HEK293T (cell line): ENCODE measurements at regions not wholly inside any gene's neighbourhood (a gene's known extent, or its start where the extent isn't known, plus 50 kb on each side); places are given as distances from the start of the nearest gene placed in this dataset.

Source experiments
- CTCF ChIA-PET: fragments of 350-600 bp; formaldehyde crosslinking; extraction: SDS; loops from one replicate; lab custom pipeline; 2021; ENCODE audit warnings: antibody characterized with exemption, inconsistent platforms; lab: Yijun Ruan, JAX
- POLR2A ChIA-PET: fragments of 350-600 bp; formaldehyde crosslinking; extraction: SDS; loops from one replicate; lab custom pipeline; 2020; ENCODE audit warnings: antibody characterized with exemption, inconsistent platforms; lab: Yijun Ruan, JAX
- DNase-seq: peaks from one replicate; pipeline ENCODE4 v3.0.0; 2012; ENCODE audit warnings: mixed read lengths; ENCODE audit errors: extremely low spot score
- ARNT ChIP-seq: fragments of 450-650 bp; IDR thresholded peaks from 2 replicates; pipeline ENCODE4 v1.6.1; 2017; ENCODE audit warnings: mild to moderate bottlenecking
- BHLHE40 ChIP-seq: fragments of 450-650 bp; IDR thresholded peaks from 2 replicates; pipeline ENCODE4 v1.6.1; 2016; ENCODE audit warnings: mild to moderate bottlenecking, moderate library complexity, borderline replicate concordance
- CTBP1 ChIP-seq: fragments of 450-650 bp; IDR thresholded peaks from 2 replicates; pipeline ENCODE4 v1.6.1; 2016; ENCODE audit warnings: borderline replicate concordance
- ELF4 ChIP-seq: fragments of 450-650 bp; IDR thresholded peaks from 2 replicates; pipeline ENCODE4 v1.6.1; 2017; ENCODE audit warnings: antibody characterized with exemption
- FOXA1 ChIP-seq: fragments of 450-650 bp; IDR thresholded peaks from 2 replicates; pipeline ENCODE4 v1.6.1; 2016; ENCODE audit warnings: mild to moderate bottlenecking
- FOXK2 ChIP-seq: fragments of 450-650 bp; IDR thresholded peaks from 2 replicates; pipeline ENCODE4 v1.6.1; 2016; ENCODE audit warnings: mild to moderate bottlenecking
- FOXM1 ChIP-seq: fragments of 450-650 bp; IDR thresholded peaks from 2 replicates; pipeline ENCODE4 v1.6.1; 2017; ENCODE audit warnings: mild to moderate bottlenecking, borderline replicate concordance
- HDGF ChIP-seq: fragments of 450-650 bp; IDR thresholded peaks from 2 replicates; pipeline ENCODE4 v1.6.1; 2017; ENCODE audit warnings: antibody characterized with exemption, borderline replicate concordance
- L3MBTL2 ChIP-seq: fragments of 450-650 bp; conservative IDR thresholded peaks from 2 replicates; pipeline ENCODE4 v1.6.1; 2016; ENCODE audit warnings: mild to moderate bottlenecking
- LEF1 ChIP-seq: fragments of 450-650 bp; IDR thresholded peaks from 2 replicates; pipeline ENCODE4 v1.6.1; 2017; ENCODE audit warnings: mild to moderate bottlenecking, borderline replicate concordance
- NFRKB ChIP-seq: fragments of 450-650 bp; IDR thresholded peaks from 2 replicates; pipeline ENCODE4 v1.6.1; 2016; ENCODE audit warnings: mild to moderate bottlenecking, moderate library complexity
- PKNOX1 ChIP-seq: fragments of 450-650 bp; IDR thresholded peaks from 2 replicates; pipeline ENCODE4 v1.6.1; 2016
- SP1 ChIP-seq: fragments of 450-650 bp; IDR thresholded peaks from 2 replicates; pipeline ENCODE4 v1.6.1; 2017
- SUZ12 ChIP-seq: fragments of 450-650 bp; IDR thresholded peaks from 2 replicates; pipeline ENCODE4 v1.6.1; 2016; ENCODE audit warnings: mild to moderate bottlenecking
- TARDBP ChIP-seq: fragments of 450-650 bp; IDR thresholded peaks from 2 replicates; pipeline ENCODE4 v1.6.1; 2016
- ZNF384 ChIP-seq: fragments of 450-650 bp; IDR thresholded peaks from 2 replicates; pipeline ENCODE4 v1.6.1; 2016

- DNase-seq: no peak
- ChIA-PET POLR2A (no interaction called here), CTCF (no interaction called here)
- TF ChIP-seq NFRKB (no peak), L3MBTL2 (no peak), TARDBP (no peak), LEF1 (no peak), FOXA1 (no peak), FOXM1 (no peak), SUZ12 (no peak), FOXK2 (no peak), CTBP1 (no peak), PKNOX1 (no peak), SP1 (no peak), ARNT (no peak), ELF4 (no peak), HDGF (no peak), ZNF384 (no peak), BHLHE40 (no peak)
Observed at GRCh38 chrX:51798701-51799100, 55.5 kb downstream of the GSPT2 start.

- DNase-seq: no peak
- ChIA-PET CTCF (no interaction called here), POLR2A (no interaction called here)
- no peak for TF ChIP-seq PKNOX1
- TF ChIP-seq NFRKB: no peak
- no peak for TF ChIP-seq SP1
- no peak for TF ChIP-seq FOXM1
- TF ChIP-seq L3MBTL2: no peak
- TF ChIP-seq SUZ12: no peak
- no peak for TF ChIP-seq FOXK2
- no peak for TF ChIP-seq ARNT
- TF ChIP-seq HDGF: no peak
- TF ChIP-seq CTBP1: no peak
- TF ChIP-seq LEF1: no peak
- TF ChIP-seq FOXA1: no peak
- TF ChIP-seq BHLHE40: no peak
- TF ChIP-seq TARDBP: no peak
Observed at GRCh38 chrX:51802917-51803688, 59.9 kb downstream of the GSPT2 start.

GRCh38 chrX:51803833-51804232, 60.6 kb downstream of the GSPT2 start:
- no peak for TF ChIP-seq PKNOX1
- no peak for TF ChIP-seq HDGF
- TF ChIP-seq ARNT: no peak
- TF ChIP-seq SP1: no peak
- TF ChIP-seq BHLHE40: no peak
- no peak for TF ChIP-seq FOXA1
- TF ChIP-seq ZNF384: no peak
- no peak for DNase-seq
- CTCF ChIA-PET: interaction anchor here (0.7 kb wide), 1 partner anchor 12 kb away, joined by 3 read pairs; no protein-coding TSS in a partner anchor
- POLR2A ChIA-PET: no interaction called here

- no peak for DNase-seq
- ChIA-PET POLR2A (no interaction called here), CTCF (no interaction called here)
- no peak for TF ChIP-seq TARDBP
- no peak for TF ChIP-seq SUZ12
- TF ChIP-seq L3MBTL2: no peak
- no peak for TF ChIP-seq FOXA1
- TF ChIP-seq NFRKB: no peak
- no peak for TF ChIP-seq ARNT
- no peak for TF ChIP-seq ZNF384
- TF ChIP-seq ELF4: no peak
- no peak for TF ChIP-seq HDGF
- TF ChIP-seq FOXM1: no peak
- no peak for TF ChIP-seq CTBP1
- TF ChIP-seq LEF1: no peak
- no peak for TF ChIP-seq BHLHE40
- no peak for TF ChIP-seq FOXK2
- no peak for TF ChIP-seq PKNOX1
- no peak for TF ChIP-seq SP1
Observed at GRCh38 chrX:51804741-51805140, 61.5 kb downstream of the GSPT2 start.

- POLR2A ChIA-PET: no interaction called here
- DNase-seq: no peak
- CTCF ChIA-PET: no interaction called here
- TF ChIP-seq TARDBP (no peak), HDGF (no peak), L3MBTL2 (no peak), PKNOX1 (no peak), ARNT (no peak), LEF1 (no peak), ZNF384 (no peak)
Observed at GRCh38 chrX:51813886-51814460, 70.7 kb downstream of the GSPT2 start.
